Anterior cingulate cortex (tissue), 58 donors: ENCODE measurements at regions not wholly inside any gene's neighbourhood (a gene's known extent, or its start where the extent isn't known, plus 50 kb on each side); places are given as distances from the start of the nearest gene placed in this dataset.
A peak's percentile ranks its signal among the peaks of the same experiment; 100 is the strongest.

ENCODE experiments used
- DNase-seq, 58 donors: peaks; one replicate each; lab custom pipeline; 2025; lab: John Stamatoyannopoulos, UW

DNA sequence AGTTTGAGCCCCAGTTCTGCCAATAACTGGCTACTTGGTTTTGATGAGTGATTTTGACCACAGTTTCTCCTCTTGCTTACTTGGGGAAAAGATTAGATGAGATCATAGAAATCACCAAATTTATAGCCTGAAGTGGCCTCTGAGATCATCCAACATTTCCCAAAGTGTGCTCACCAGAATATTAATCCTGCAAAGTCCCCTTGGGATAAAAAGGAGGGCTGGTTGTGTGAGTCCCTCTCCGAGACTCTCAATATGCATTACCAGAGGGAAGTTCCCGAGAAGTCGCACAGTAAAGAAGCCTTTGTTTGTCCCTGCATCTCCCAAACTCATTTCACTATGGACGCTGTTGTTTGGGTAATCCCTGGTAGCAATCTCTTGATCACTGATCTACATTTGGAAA is 88.4 kb upstream of the ADRA1B start:
- DNase-seq = no peak

DNA sequence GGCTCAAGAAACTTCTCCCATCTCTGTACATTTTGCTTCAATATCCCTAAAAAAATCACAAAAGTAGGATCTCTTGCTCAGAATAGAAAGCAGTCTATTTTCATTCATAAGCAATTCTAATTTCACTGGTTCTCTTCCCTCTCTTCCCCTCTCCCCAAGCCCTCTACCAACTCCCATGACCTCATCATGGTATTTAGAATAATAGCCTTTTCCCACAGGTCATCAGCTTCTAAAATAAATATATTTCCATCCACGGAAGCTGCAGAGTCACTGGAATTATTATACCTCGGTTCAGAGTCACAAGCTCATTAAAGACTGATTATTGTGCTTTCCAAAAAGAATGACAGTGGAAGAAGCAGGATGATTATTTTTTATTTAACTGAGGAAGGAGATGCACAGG is 84.2 kb upstream of the ADRA1B start:
- no peak for DNase-seq

DNA sequence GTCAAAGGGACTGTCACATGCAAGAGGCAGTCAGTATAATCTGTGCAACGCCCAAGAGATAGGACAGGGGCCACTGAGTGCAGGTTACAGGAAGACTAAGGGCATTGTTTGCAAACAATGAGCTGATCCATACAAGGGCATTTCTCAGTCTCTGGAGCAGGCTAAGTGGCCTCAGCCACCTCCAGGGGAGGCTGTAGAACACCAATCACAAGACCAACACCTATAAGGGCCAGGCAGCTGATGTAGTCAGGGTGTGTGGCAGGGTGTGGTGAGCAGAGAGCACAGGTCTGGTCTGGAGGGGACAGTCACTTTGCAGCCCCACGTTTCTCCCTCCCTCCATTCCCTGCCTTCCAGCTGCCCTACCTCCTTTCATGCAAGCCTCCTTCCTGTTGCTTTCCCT is 83.2 kb upstream of the ADRA1B start:
- no peak for DNase-seq

DNA sequence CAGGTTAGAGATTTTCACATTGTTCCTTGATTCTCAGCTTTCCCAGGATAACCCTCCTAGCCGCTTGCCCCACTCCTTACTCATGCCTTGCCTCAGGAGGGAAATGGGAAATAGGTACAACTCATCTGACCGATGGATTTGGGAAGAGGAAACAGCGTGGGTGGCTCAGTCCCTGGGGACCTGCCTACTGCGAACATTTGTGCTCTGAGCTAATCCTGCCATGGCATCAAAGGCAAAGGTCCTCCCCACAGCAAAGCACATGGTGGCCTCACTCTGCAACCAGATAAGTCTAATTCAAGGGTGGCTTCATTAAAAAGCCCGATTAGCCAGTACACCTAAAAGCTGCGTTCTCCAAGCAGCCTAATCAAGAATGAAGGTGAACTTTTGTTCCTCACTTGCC is 82.4 kb upstream of the ADRA1B start:
- DNase-seq = no peak

DNA sequence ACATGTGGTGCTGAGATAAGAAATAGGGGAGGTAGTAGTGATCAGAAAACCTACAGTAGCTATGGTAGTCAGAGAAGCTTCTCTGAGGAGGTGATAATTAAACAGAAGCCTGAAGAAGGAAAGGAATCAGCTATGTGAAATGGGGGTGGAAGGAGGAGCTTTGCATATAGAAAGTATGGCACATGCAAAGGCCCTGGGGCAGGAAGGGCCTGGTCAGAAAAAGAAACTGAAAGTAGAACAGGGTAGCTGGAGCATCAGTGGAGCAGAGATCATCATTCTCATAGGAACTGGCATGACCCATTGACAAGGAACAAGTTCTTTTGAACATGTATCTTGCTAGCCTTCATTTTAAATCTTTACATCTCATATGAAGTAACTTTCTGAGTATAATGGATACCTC is 80.7 kb upstream of the ADRA1B start:
- no peak for DNase-seq

DNA sequence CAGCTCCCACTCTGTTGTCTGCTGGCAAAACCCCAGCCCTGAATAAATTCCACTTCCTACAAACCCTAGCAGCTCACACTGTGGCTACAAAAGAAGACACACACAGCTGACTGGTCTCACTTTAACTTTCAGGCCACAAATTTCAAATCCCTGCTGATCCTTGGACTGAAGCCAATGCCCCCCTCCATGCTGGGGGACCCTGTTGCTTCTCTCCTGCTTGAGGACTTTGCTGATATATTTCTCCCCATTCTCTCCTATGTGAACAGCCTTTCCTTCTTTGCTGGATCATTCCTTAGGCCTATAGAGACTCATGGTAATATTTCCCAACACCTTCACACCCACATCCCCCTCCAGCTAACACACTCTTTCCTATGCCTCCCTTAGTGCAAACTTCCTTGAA is 79.6 kb upstream of the ADRA1B start:
- DNase-seq = no peak

DNA sequence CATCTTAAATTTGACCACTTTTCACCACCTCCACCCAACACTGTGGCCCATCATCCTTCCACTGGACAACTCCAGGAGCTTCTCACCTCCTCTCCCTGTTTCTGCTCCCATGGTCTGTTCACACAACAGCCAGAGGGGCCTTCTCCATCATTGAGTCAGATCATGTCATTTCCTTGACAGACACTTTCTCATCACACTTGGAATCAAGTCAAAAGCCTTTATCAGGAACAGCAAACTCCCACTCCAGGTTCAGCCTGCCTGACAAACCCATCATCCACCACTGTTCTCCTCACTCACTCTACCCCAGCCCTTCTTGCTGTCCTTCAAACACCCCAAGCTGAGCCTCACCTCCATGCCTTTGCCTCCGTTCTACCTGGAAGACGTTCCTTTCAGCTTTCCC is 78.4 kb upstream of the ADRA1B start:
- no peak for DNase-seq

DNA sequence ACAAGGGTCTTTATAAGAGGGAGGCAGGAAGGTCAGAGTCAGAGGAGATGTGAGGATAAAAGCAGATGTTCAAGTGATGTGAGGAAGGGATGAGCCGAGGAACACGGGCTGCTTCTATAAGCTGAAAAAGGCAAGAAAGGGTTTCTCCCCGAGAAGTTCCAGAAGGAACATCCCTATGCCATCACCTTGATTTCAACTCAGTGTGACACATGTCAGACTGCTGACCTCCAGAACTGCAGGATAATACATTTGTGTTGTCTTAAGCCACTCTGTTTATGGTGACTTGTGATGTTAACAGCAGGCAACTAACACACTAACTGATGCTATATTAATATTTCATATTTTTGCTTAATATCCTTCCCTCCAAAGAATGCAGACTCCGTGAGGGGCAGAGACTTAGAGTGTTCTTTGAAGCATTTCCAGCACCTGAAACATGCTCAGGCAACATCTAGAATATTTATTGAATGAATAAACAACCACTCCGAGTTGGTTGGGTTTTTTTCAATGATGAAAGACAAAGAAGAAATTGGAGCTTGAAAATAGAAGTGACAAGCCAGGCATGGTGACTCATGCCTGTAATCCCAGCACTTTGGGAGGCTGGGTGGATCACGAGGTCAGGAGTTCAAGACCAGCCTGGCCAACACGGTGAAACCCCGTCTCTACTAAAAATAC is 77.6 kb upstream of the ADRA1B start:
- DNase-seq = no peak

DNA sequence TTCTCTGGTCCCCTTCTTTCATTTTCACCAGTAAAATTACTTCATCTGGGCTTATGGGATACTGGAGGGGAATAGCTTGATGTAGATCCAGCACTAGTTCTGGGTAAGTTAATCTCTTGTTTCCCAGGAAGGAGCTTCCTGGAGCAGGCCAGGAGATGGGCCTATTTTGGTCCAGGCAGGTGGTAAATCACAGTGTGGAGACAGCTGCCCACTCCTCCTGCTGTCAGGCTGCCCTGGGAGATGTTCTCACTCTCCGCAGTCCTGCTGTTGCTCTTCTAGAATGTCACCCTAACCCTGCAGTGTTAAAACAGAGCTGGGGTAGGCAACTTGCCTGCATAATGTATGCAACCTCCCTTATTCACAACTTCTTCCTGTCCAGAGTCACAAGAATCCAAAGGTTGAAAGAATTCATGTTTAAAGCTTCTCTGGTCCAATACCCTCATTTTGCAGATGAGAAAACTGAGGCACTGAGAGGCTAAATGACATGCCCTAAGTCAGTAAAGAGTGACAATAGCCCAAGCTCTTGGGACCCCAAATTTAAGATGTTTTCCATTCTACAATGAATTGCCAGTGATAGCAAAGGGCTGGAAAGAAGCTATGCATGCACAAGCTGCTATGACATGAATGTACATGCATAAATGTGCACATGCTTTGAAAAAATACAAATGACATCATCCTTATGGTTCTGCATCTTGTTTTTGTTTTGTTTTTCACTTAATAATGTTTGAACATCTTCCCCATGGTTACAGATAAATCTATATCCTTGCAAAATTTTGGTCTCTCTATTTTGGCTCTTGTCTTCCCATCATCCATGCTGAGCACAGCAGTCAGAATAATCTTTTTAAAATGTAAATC is 71.8 kb upstream of the ADRA1B start:
- peak in 1 of 58 donors; percentile 8 for DNase-seq

DNA sequence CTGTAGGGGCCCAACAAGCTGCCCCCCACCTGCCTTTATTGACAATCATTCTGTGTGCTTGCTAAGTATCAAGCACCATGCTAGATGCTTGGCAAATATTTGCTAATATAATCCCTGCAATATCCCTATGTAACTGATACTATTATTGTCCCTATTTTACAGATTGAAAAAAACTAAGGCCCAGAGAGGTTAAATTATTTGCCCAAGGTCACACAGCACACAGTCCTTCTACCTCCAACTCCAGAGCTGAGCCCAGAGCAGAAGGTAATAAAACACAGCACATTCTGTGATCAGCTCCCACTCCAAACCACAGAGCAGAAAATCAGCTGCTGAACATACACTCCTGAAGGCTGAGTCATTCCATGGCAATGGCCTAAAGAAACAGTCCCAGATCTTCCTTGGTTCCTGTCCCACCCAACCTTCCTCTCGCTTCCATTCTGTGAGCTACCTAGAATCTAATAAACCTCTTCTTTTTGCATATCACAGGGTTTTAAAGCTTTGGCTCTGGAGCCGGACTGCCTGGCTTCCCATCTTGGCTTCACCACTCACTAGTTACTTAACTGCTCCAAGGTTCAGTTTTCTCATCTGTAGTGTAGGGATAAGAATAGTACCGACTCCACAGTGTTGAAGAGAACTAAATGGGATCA is 66.7 kb upstream of the ADRA1B start:
- DNase-seq = no peak

DNA sequence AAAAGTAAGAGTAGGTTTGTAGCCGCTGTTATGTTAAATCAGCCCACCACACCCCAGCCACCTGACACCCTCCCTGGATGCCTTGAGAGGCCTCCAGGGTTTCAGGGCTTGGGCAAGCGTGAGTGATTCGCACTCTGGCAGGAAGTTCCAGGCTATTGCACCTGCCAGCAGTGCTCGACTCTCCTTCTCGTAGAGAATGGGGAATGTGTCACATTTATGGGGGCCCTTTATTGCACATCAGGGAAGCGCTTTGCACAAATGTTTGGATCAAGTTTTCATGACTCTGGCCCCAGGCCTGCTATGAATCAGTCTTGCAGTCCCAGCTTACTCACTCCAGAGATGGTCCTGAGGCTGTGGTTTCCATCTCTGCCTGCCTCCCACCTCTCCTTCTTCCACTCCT is 66.1 kb upstream of the ADRA1B start:
- no peak for DNase-seq

DNA sequence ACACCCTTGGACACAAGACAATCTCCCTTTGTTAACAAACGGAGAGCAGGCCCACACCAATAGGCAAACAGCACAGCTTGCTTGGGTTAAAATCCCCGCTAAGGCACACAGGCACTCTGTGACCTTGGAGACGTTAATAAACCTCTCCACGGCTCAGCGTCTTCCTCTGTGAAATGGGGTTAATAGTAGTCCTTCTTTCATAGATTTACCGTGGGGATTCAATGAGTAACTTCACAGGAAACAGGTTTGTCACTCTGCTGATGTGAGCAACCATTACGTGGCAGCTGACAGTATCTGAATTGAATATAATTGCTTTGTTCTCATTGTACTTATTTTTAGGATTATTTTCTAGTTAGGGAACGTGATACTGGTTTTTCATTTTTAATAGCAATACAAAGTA is 65.2 kb upstream of the ADRA1B start:
- peak in 3 of 58 donors; percentile 3 to 8 (median 7) for DNase-seq

DNA sequence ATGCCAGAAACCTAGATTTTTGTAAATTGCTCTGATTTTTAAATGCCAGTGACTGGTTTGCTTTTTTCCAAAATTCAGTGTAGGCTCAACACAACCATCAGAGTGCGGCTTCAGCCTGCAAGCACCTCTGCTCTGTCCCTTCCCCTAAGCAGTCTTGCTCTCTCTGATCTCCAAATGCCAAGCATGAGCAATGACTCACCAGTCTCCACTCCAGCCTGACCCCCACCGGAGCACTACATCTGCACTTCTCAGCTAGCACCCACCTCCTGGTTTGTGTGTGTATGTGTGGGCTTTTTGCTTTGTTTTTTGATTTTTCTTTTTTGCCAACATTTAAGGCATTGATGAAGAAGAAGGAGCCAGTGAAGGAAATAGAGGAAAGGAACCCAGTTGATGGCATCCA is 61.4 kb upstream of the ADRA1B start:
- no peak for DNase-seq

DNA sequence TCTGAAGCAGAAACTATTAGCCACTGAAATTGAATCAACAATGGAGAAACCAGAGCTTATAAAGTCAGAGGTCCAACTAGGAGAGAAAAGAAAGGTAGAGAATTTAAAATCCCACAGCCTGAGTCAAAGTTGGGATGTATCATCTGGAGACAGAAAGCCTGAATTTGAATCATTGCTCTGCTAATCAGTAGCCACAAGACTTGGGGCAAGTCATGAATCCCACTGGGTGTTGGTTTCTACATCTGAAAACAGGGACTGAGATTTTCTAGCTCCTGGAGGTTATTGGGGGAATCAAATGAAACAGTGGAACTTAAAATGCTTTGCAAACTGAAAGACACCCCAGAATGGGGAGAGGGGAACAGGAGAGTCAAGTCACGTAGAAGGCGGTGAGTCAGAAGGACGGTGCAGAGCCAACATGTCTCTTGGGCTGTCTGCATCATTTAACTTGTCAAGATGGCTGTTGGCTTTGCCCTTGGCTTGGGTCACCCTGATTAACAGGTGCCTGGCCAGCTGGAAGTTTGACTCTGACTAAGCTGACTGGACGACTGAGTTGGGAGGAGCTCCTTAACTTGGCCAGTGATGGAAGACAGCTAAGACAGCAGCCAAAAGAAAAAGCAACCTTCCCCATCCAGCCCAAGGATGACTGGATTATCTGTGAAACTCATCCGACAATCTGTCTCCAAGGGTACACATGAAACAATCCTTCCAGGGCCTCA is 60.6 kb upstream of the ADRA1B start:
- DNase-seq = no peak

DNA sequence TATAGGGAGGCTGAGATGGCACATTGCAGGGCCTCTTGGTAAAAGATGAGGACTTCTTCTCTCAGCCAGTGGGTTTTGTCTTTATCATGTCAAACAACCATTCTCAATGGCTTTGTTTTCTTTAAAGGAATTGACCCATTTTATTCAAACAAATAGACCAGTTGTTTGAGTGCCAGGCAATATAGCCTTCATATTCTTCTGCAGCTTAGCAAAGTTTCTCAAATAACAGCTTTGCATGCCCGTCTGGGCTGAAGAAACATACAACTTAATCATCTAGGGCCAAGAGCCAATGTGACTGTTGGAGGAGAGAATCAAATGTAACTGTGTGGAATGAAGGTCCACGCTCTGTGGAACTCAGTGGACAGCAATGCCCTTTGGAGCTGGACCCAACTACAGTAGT is 57.4 kb upstream of the ADRA1B start:
- no peak for DNase-seq

DNA sequence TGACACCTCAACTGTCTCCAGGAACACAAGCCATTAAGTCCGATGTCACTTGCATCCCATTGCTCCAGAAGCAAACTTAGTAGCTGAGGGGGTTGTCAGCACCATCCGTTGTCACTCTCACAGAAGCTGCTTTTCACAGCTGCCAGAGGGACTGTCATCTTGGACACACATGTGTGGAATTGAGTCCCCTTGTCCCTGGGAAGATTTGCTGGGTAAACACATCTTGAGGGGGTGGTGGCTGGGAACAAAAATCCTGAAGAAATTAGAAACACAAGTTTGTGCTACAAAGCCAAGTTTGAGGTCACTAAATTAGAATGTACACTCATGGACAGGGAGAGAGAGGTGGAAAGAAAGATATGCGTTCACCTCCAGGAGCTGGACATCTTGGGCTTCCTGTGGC is 55.2 kb upstream of the ADRA1B start:
- DNase-seq = no peak

DNA sequence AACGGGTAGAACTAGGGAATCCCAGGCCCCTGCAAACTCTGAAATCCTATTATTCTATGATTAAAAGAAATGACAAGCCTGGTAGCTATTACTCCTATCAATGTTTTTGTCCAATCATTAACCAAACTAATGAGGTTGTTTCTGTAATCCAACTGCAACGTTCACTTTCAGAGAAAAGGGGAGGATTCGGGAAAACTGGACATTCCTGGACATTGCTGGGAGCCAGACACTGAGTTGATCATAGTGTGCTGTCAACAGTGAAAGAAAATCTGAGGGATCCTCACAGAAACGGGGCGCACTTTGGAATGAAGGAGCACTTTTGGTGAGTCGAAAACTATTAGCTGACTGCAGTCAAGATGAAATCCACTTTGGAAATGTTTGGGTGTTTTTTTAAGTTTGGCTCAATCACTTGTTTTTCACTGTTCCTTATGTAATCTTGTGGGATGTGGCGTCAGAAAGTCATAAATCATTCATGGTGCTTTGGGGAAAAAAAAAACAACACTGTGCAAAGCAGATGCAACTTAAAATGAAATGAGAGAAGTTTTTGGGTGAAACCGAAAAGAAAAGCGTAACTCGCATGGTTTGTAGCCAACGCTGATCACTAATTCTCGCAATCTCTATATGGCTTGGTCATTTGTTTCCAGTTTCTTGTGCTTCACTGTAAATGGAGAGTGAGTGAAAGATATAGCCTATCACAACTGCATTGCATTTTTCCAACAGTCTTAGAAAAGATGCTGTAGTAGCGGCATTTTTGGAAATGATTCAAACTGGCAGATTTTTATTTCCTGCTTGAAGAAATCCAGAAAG is 51.2 kb upstream of the ADRA1B start:
- DNase-seq = no peak

DNA sequence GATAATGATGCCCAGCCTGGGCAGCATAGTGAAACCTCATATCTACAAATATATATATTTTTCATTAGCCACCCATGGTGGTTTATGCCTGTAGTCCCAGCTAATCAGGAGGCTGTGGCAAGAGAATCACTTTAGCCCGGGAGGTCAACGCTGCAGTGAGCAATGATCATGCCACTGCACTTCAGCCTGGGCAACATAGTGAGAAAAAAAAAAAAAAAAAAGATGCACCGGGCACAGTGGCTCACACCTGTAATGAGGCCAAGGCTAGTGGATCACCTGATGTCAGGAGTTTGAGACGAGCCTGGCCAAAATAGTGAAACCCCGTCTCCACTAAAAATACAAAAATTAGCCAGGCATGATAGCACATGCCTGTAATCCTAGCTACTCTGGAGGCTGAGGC is 50.2 kb upstream of the ADRA1B start:
- DNase-seq = no peak
